Spleen (tissue), 7 donors: ENCODE measurements at regions not wholly inside any gene's neighbourhood (a gene's known extent, or its start where the extent isn't known, plus 50 kb on each side); places are given as distances from the start of the nearest gene placed in this dataset.

ENCODE experiments used
- CTCF ChIP-seq, 11 experiments: fragments of 200-600 bp in 7 of 11; fragments of 450-650 bp in 4 of 11; sonication (generic) in 4 of 11; IDR thresholded peaks in 8 of 11; conservative IDR thresholded peaks in 3 of 11; 1 replicate in 7 of 11; 2 replicates in 4 of 11; pipeline versions ENCODE4 v1.4.0 to v1.8.0; 2016 to 2021; ENCODE audit warnings: antibody characterized with exemption in 11 of 11, inconsistent platforms in 4 of 11, mild to moderate bottlenecking in 1 of 11
- POLR2A ChIP-seq, 3 donors: fragments of 450-650 bp; IDR thresholded peaks; one replicate each; pipeline ENCODE4 v1.5.1; 2017; ENCODE audit warnings: antibody characterized with exemption in 3 of 3, mild to moderate bottlenecking in 1 of 3
- POLR2AphosphoS5 ChIP-seq, 3 donors: sonication (generic); formaldehyde crosslinking; IDR thresholded peaks; one replicate each; pipeline ENCODE4 v1.5.1; 2017; ENCODE audit warnings: antibody characterized with exemption in 3 of 3
- donor health status: DM: no; HTN: no; CAD: no; lungs with moderate emphysema.
- donor health status: DM: no; HTN: no; CAD: no.
- donor health status: DM: no; HTN: no; CAD: no.

- no peak for TF ChIP-seq CTCF (IDR thresholded peaks at IDR 0.05 in 8 of 11, conservative IDR thresholded peaks at IDR 0.05 in 3 of 11)
- no peak for TF ChIP-seq POLR2A (IDR thresholded peaks at IDR 0.05)
- no peak for TF ChIP-seq POLR2AphosphoS5 (IDR thresholded peaks at IDR 0.05)
Measured at GRCh38 chr3:64939747-64940450, 252.1 kb upstream of the ADAMTS9 start.
